ENCODE measurements at regions not wholly inside any gene's neighbourhood (a gene's known extent, or its start where the extent isn't known, plus 50 kb on each side); places are given as distances from the start of the nearest gene placed in this dataset.

- no peak for DNase-seq (ENCODE audit: low spot score)
Observed at GRCh38 chr12:13503094-13503835, 306.7 kb downstream of the EMP1 start.

GRCh38 chr12:13499008-13499407 lies 302.5 kb downstream of the EMP1 start:
- DNase-seq (ENCODE audit: low spot score), result no peak

GRCh38 chr12:13496111-13496510 lies 299.6 kb downstream of the EMP1 start:
- no peak for DNase-seq (ENCODE audit: low spot score)

GRCh38 chr12:13489246-13489645 lies 292.7 kb downstream of the EMP1 start:
- DNase-seq (ENCODE audit: low spot score), result no peak

- DNase-seq (ENCODE audit: low spot score), result no peak
Observed at GRCh38 chr12:13487326-13487725, 290.8 kb downstream of the EMP1 start.

GRCh38 chr12:13486794-13487193 lies 290.3 kb downstream of the EMP1 start:
- no peak for DNase-seq (ENCODE audit: low spot score)

GRCh38 chr12:13478650-13479181 lies 282.2 kb downstream of the EMP1 start:
- DNase-seq (ENCODE audit: low spot score), result no peak

GRCh38 chr12:13474381-13474780 lies 277.9 kb downstream of the EMP1 start:
- DNase-seq (ENCODE audit: low spot score), result no peak

GRCh38 chr12:13472690-13473089 lies 276.2 kb downstream of the EMP1 start:
- DNase-seq (ENCODE audit: low spot score), result no peak

- no peak for DNase-seq (ENCODE audit: low spot score)
Observed at GRCh38 chr12:13471471-13471870, 274.9 kb downstream of the EMP1 start.

GRCh38 chr12:13465635-13466034 lies 269.1 kb downstream of the EMP1 start:
- DNase-seq (ENCODE audit: low spot score), result no peak

- DNase-seq (ENCODE audit: low spot score), result no peak
Observed at GRCh38 chr12:13463189-13463588, 266.7 kb downstream of the EMP1 start.

- DNase-seq (ENCODE audit: low spot score), result no peak
Observed at GRCh38 chr12:13462450-13462849, 265.9 kb downstream of the EMP1 start.

- no peak for DNase-seq (ENCODE audit: low spot score)
Observed at GRCh38 chr12:13455778-13456144, 259.2 kb downstream of the EMP1 start.

- no peak for DNase-seq (ENCODE audit: low spot score)
Observed at GRCh38 chr12:13454991-13455777, 258.7 kb downstream of the EMP1 start.

GRCh38 chr12:13452955-13453570 lies 256.5 kb downstream of the EMP1 start:
- DNase-seq (ENCODE audit: low spot score), result no peak

- no peak for DNase-seq (ENCODE audit: low spot score)
Observed at GRCh38 chr12:13451776-13452175, 255.2 kb downstream of the EMP1 start.

GRCh38 chr12:13450231-13451080 lies 253.9 kb downstream of the EMP1 start:
- DNase-seq (ENCODE audit: low spot score), result no peak

- no peak for DNase-seq (ENCODE audit: low spot score)
Observed at GRCh38 chr12:13444076-13444475, 247.6 kb downstream of the EMP1 start.

GRCh38 chr12:13443498-13443897 lies 247.0 kb downstream of the EMP1 start:
- DNase-seq (ENCODE audit: low spot score), result no peak

- DNase-seq (ENCODE audit: low spot score), result no peak
Observed at GRCh38 chr12:13443028-13443427, 246.5 kb downstream of the EMP1 start.

GRCh38 chr12:13442457-13442856 lies 245.9 kb downstream of the EMP1 start:
- DNase-seq (ENCODE audit: low spot score), result no peak
